ENCODE measurements at regions not wholly inside any gene's neighbourhood (a gene's known extent, or its start where the extent isn't known, plus 50 kb on each side); places are given as distances from the start of the nearest gene placed in this dataset.
"Not testable (repeated sequence)": the region's sequence is repeated elsewhere in the genome, so short reads cannot be mapped to it uniquely, and the experiment has no call there.

DNA sequence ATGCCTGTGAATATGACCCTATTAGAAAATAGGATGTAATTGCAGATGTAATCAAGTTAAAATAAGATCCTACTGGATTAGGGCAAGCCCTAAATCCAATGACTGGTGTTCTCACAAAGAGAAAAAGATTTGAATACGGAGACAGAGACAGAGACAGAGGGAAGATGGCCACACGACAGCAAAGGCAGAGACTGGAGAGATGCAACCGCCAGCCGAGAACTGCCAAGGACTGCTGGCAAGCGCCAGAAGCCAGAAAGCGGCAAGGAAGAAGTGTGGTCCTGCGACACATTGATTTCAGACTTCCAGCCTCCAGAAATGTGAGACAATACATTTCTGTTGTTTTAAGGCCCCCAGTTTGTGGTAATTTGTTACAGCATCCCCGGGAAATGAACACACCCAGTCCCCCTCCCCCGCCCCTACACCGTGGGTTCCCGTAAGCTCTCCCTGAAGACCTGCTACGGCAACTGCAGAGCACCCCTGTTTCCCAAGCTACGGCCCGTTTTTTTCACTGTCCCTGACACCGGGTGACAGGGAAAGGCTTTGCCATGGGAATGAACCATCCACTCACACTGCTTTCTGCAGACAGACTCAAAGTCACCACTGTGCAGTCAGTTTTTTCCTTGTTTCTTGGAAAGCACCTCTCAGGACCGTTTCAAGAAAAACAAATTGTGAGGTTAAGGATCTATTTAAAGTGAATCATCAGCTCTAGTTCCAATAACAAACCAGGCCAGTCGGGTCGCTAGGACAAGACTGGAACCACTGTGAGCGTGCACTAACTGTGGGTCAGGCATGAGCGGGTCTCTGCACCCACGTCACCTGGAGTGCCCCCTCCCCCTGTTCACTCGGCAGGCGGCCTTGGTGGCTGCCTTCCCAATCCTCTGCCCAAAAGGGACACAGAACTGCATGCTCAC, 199.2 kb upstream of the IRF2BP2 start:
- H3K9me3 Mint-ChIP-seq, H3K4me3 ChIP-seq: not testable (repeated sequence)

DNA sequence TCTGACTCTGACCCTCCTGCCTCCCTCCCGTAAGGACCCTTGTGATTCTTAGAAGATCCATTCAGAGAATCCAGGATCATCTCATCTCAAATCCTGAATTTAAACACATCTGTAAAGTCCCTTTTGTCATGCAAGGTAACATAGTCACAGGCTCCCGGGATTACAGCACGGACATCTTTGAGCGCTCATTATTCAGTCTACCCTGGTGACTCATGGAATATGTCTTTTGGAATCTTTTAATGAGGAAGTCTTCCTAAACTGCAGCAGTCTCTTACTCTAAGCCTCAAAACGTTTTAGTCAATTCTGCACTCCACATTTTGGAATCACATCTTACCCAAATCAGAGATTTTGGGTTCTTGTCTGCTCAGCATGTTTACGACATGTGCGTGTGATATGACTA, 198.5 kb upstream of the IRF2BP2 start:
- DNase-seq (ENCODE audit: low spot score); H3K79me2 ChIP-seq (ENCODE audit: low read depth); H3K27ac ChIP-seq; H3K4me3 Mint-ChIP-seq; H3K9me3 Mint-ChIP-seq; H2AFZ ChIP-seq (replicated peaks); H3K4me1 Mint-ChIP-seq; H3K36me3 ChIP-seq; H3K4me1 ChIP-seq; H3K9ac ChIP-seq; H3K36me3 Mint-ChIP-seq; H3K27me3 Mint-ChIP-seq (ENCODE audit: insufficient read depth, low read depth); H3K4me2 ChIP-seq; H4K20me1 ChIP-seq (ENCODE audit: low read depth); H3F3A ChIP-seq (ENCODE audit: low read depth); H3K9me3 ChIP-seq (ENCODE audit: low read depth); H3K27me3 ChIP-seq; H3K27ac Mint-ChIP-seq; H3K4me3 ChIP-seq: not testable (repeated sequence)

More for the DNA sequence above, 199.2 kb upstream of the IRF2BP2 start:
- H3K27me3 Mint-ChIP-seq (ENCODE audit: insufficient read depth, low read depth); H3K9ac ChIP-seq; H3K9me3 ChIP-seq (ENCODE audit: low read depth); H2AFZ ChIP-seq (replicated peaks); H3K36me3 ChIP-seq; H3K4me2 ChIP-seq; H3K4me1 Mint-ChIP-seq; H3K4me3 Mint-ChIP-seq; H4K20me1 ChIP-seq (ENCODE audit: low read depth); H3K27me3 ChIP-seq; H3K4me1 ChIP-seq; H3K27ac Mint-ChIP-seq; H3K27ac ChIP-seq; H3K36me3 Mint-ChIP-seq; H3F3A ChIP-seq (ENCODE audit: low read depth); H3K79me2 ChIP-seq (ENCODE audit: low read depth); DNase-seq (ENCODE audit: low spot score): not testable (repeated sequence)

DNA sequence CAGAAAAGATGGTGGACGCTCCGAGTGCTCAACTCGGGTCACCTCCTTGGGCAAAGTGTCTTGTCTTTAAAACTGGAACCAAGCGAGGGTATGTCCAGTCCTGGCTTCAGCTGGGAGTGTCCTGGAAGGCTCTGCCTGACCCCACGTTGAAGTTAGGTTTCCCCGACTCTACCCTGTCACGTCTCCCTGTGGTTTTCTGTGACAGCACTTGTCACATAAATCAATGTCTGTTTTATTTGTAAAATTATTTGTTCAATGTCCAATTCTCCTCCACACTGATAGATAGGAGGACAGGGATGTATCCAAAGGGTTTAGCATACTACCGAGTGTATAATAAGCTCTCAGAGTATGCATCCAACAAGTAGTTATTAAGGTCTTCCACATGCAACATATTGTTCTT, 197.7 kb upstream of the IRF2BP2 start:
- not testable (repeated sequence) for H3K27ac ChIP-seq; H3K4me2 ChIP-seq; H3K9me3 ChIP-seq (ENCODE audit: low read depth); H3K4me1 Mint-ChIP-seq; H3K79me2 ChIP-seq (ENCODE audit: low read depth); H4K20me1 ChIP-seq (ENCODE audit: low read depth); H2AFZ ChIP-seq (replicated peaks); H3K36me3 ChIP-seq; H3K9me3 Mint-ChIP-seq; H3K27me3 Mint-ChIP-seq (ENCODE audit: insufficient read depth, low read depth); H3K4me3 ChIP-seq; DNase-seq (ENCODE audit: low spot score); H3K27ac Mint-ChIP-seq; H3K4me1 ChIP-seq; H3K4me3 Mint-ChIP-seq; H3K9ac ChIP-seq; H3K27me3 ChIP-seq; H3F3A ChIP-seq (ENCODE audit: low read depth); H3K36me3 Mint-ChIP-seq

DNA sequence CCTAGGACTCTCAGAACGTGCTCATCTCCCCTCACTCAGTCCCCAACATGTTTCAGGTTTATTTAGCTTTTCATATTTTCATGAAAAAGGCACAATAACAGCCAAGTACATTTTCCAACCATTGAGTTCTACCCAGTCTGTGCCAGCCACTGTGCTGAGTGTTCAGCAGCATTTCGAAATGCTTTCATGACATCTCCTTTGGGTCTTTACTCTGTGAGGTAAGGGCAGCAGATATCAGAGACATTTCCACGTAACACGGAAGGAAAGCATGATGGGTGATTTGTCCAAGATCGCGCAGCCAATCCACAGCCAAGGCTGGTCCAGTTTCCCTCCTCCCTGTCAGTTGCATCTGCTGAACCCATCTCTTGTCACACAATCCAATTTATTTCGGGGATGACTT, 192.6 kb upstream of the IRF2BP2 start:
- H3K4me2 ChIP-seq; H2AFZ ChIP-seq (replicated peaks); H3K4me1 Mint-ChIP-seq; H3K4me3 Mint-ChIP-seq; DNase-seq (ENCODE audit: low spot score); H4K20me1 ChIP-seq (ENCODE audit: low read depth); H3F3A ChIP-seq (ENCODE audit: low read depth); H3K9me3 ChIP-seq (ENCODE audit: low read depth); H3K27me3 ChIP-seq; H3K36me3 Mint-ChIP-seq; H3K4me3 ChIP-seq; H3K27ac Mint-ChIP-seq; H3K4me1 ChIP-seq; H3K36me3 ChIP-seq; H3K9me3 Mint-ChIP-seq; H3K27ac ChIP-seq; H3K27me3 Mint-ChIP-seq (ENCODE audit: insufficient read depth, low read depth); H3K9ac ChIP-seq; H3K79me2 ChIP-seq (ENCODE audit: low read depth): not testable (repeated sequence)

DNA sequence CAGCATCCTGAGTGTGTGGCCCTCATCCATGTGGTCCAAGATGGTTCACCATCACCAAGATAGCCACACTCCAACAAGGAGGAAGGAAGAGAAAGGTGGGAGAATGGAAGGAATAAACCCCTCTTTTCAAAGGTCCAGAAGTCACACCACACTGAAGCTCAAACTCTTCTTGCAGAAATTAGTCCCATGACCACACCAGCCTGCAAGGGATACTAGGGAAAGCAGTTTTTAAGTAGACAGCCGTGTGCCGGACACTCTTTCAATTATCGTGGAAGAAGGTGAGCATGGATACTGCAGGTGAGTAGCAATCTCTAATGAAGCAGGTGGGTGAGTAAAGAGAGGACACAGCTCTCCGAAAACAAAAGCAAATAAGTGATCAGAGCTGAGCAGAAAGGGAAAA, 191.7 kb upstream of the IRF2BP2 start:
- not testable (repeated sequence) for H3K9me3 ChIP-seq (ENCODE audit: low read depth); DNase-seq (ENCODE audit: low spot score)

DNA sequence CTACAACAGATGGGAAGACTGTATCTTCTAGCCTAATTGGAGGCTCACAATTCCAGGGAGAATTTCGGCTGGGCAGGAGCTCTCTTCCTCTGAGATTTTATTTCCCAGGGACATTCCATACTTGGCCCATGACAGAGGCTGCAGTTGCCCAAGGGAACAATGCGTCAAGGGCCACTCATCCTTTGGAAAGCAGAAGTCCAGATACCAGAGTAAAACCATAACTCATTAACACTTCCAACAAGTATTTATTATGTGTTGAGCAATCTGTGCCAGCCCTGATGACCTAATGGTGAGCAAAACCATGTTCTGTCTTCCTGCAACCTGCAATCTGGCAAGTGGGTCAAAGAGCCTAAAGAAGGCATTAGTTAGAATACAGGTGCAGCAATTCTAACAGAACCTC, 191.2 kb upstream of the IRF2BP2 start:
- H3K4me2 ChIP-seq; H3K4me1 ChIP-seq; H3F3A ChIP-seq (ENCODE audit: low read depth); H3K79me2 ChIP-seq (ENCODE audit: low read depth); H3K4me3 Mint-ChIP-seq; H3K9me3 ChIP-seq (ENCODE audit: low read depth); H3K4me3 ChIP-seq; H3K9ac ChIP-seq; H3K4me1 Mint-ChIP-seq; H3K27ac Mint-ChIP-seq; H3K36me3 ChIP-seq; H3K27ac ChIP-seq; H3K27me3 ChIP-seq; H3K9me3 Mint-ChIP-seq; H3K27me3 Mint-ChIP-seq (ENCODE audit: insufficient read depth, low read depth); DNase-seq (ENCODE audit: low spot score); H2AFZ ChIP-seq (replicated peaks); H3K36me3 Mint-ChIP-seq; H4K20me1 ChIP-seq (ENCODE audit: low read depth): not testable (repeated sequence)

More for the DNA sequence above, 191.7 kb upstream of the IRF2BP2 start:
- not testable (repeated sequence) for H3K4me3 Mint-ChIP-seq; H3K27me3 ChIP-seq; H3K4me1 Mint-ChIP-seq; H2AFZ ChIP-seq (replicated peaks); H3K27ac ChIP-seq; H3K79me2 ChIP-seq (ENCODE audit: low read depth); H3K4me1 ChIP-seq; H3K9ac ChIP-seq; H3F3A ChIP-seq (ENCODE audit: low read depth); H4K20me1 ChIP-seq (ENCODE audit: low read depth); H3K27me3 Mint-ChIP-seq (ENCODE audit: insufficient read depth, low read depth); H3K36me3 ChIP-seq; H3K27ac Mint-ChIP-seq; H3K4me2 ChIP-seq; H3K36me3 Mint-ChIP-seq; H3K9me3 Mint-ChIP-seq; H3K4me3 ChIP-seq

DNA sequence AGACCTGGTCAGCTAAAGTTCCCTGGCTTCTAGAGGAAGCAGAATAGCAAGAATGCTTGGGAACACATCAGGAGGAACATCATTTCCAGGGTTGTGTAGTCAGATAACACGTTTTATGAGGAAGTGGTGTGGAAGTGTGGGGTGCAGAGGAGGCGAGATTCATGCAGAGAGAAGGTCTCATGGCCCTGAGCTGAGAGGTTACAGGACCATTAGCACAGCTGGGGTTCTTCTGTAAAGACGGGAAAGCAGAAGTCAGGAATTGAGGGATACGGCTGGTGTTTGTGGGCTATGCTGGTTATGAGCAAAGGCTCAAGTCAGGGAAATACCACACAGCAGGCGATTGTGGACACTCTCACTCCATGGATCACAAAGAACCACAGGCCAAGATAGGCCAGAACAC, 190.6 kb upstream of the IRF2BP2 start:
- not testable (repeated sequence) for H3K36me3 ChIP-seq; H3K4me1 ChIP-seq; H2AFZ ChIP-seq (replicated peaks); H3F3A ChIP-seq (ENCODE audit: low read depth); H3K36me3 Mint-ChIP-seq; H3K9me3 ChIP-seq (ENCODE audit: low read depth); H3K9ac ChIP-seq; H3K4me3 Mint-ChIP-seq; H3K27ac ChIP-seq; H3K9me3 Mint-ChIP-seq; H4K20me1 ChIP-seq (ENCODE audit: low read depth); H3K27ac Mint-ChIP-seq; H3K4me3 ChIP-seq; H3K27me3 Mint-ChIP-seq (ENCODE audit: insufficient read depth, low read depth); H3K4me1 Mint-ChIP-seq; H3K79me2 ChIP-seq (ENCODE audit: low read depth); H3K27me3 ChIP-seq; H3K4me2 ChIP-seq; DNase-seq (ENCODE audit: low spot score)

DNA sequence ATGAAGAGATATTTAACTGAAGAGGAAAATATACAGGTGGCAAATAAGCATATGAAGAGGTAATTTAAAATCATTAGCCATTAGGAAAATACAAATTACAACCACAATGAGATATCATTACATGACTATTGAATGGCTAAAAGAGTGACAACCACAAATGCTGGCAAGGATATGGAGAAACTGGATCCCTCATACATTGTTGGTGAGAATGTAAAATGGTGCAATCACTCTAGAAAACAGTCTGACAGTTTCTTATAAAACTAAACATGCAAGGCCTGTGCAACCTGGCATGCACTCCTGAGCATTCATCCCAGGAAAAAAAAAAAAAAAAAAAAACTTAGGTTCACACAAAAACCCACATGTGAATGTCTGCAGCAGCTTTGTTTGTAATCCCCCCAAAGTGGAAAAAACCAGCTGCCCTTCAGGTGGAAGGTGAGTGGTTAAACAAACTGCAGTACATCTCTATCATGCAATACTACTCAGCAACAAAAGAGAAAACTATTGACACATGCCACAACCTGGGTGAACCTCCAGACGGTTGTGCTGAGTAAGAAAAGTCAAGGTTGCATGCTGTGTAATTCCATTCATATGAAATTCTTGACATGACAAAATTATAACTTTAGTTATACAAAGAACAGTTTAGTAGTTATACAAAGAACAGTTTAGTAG, 189.2 kb upstream of the IRF2BP2 start:
- not testable (repeated sequence) for H2AFZ ChIP-seq (replicated peaks); H3K4me2 ChIP-seq; H3K9ac ChIP-seq; H3F3A ChIP-seq (ENCODE audit: low read depth); H3K36me3 Mint-ChIP-seq; H3K36me3 ChIP-seq; H3K27me3 Mint-ChIP-seq (ENCODE audit: insufficient read depth, low read depth); H3K27ac Mint-ChIP-seq; H4K20me1 ChIP-seq (ENCODE audit: low read depth); H3K4me3 ChIP-seq; H3K27ac ChIP-seq; H3K27me3 ChIP-seq; H3K4me3 Mint-ChIP-seq; H3K9me3 ChIP-seq (ENCODE audit: low read depth); H3K79me2 ChIP-seq (ENCODE audit: low read depth); H3K4me1 Mint-ChIP-seq; H3K4me1 ChIP-seq; DNase-seq (ENCODE audit: low spot score); H3K9me3 Mint-ChIP-seq

Measured in neural progenitor cell (in vitro differentiated cells).